Right lobe of liver (tissue), 4 donors: ENCODE measurements at regions not wholly inside any gene's neighbourhood (a gene's known extent, or its start where the extent isn't known, plus 50 kb on each side); places are given as distances from the start of the nearest gene placed in this dataset.

Experiments
- CTCF ChIP-seq, 4 donors: fragments of 200-600 bp in 3 of 4; fragments of 450-650 bp in 1 of 4; IDR thresholded peaks; one replicate each; pipeline versions ENCODE4 v1.5.1 to v1.8.0; 2016 to 2022; ENCODE audit warnings: antibody characterized with exemption in 4 of 4, mild to moderate bottlenecking in 2 of 4
- POLR2A ChIP-seq: fragments of 450-650 bp; IDR thresholded peaks from one replicate; pipeline ENCODE4 v1.6.1; 2017; ENCODE audit warnings: antibody characterized with exemption, mild to moderate bottlenecking
- donor health status: DM: no; HTN: no; CAD: no.
- donor health status: DM: no; HTN: no; CAD: no.
- donor health status: DM: no; HTN: yes; CAD: no.

- TF ChIP-seq CTCF (IDR thresholded peaks at IDR 0.05) (no peak), POLR2A (no peak)
Measured at GRCh38 chr2:83574614-83575013, 884.5 kb downstream of the SUCLG1 start.
